Natural killer cell treated with Interleukin-12 subunit alpha and Interleukin-12 subunit beta and Interleukin-15 and Interleukin-18, amount 100 ng/mL, for 72 hours (primary cell): ENCODE measurements at regions not wholly inside any gene's neighbourhood (a gene's known extent, or its start where the extent isn't known, plus 50 kb on each side); places are given as distances from the start of the nearest gene placed in this dataset.

ENCODE experiments used
- ATAC-seq, 2 donors: fragments of 150-1000 bp; cut with Tn5 transposase in 1 of 2; sonication (Bioruptor Pico), chemical (Tn5 transposase) in 1 of 2; 2 replicates each; pipeline ENCODE4 v1.10.0; 2021
- DNase-seq: peaks from one replicate; pipeline ENCODE4 v3.0.0; 2022; ENCODE audit warnings: low spot score
- H3K27ac Mint-ChIP-seq, 2 donors: 1 replicate in 1 of 2; 2 replicates in 1 of 2; pipeline ENCODE4 v1.8.0; 2022; ENCODE audit warnings: mixed read lengths in 2 of 2, mild to moderate bottlenecking in 1 of 2, moderate library complexity in 1 of 2
- H3K27me3 Mint-ChIP-seq, 2 donors: 1 replicate in 1 of 2; 2 replicates in 1 of 2; pipeline ENCODE4 v1.8.0; 2022; ENCODE audit warnings: mixed read lengths in 2 of 2
- H3K36me3 Mint-ChIP-seq: one replicate; pipeline ENCODE4 v1.8.0; 2022; ENCODE audit warnings: mixed read lengths
- H3K4me1 Mint-ChIP-seq, 2 donors: 1 replicate in 1 of 2; 2 replicates in 1 of 2; pipeline ENCODE4 v1.8.0; 2022; ENCODE audit warnings: low read depth in 2 of 2, mixed read lengths in 2 of 2, mild to moderate bottlenecking in 1 of 2
- H3K4me3 Mint-ChIP-seq: one replicate; pipeline ENCODE4 v1.8.0; 2022; ENCODE audit warnings: mixed read lengths
- H3K9me3 Mint-ChIP-seq: 2 replicates; pipeline ENCODE4 v1.8.0; 2022; ENCODE audit warnings: mixed read lengths

DNA sequence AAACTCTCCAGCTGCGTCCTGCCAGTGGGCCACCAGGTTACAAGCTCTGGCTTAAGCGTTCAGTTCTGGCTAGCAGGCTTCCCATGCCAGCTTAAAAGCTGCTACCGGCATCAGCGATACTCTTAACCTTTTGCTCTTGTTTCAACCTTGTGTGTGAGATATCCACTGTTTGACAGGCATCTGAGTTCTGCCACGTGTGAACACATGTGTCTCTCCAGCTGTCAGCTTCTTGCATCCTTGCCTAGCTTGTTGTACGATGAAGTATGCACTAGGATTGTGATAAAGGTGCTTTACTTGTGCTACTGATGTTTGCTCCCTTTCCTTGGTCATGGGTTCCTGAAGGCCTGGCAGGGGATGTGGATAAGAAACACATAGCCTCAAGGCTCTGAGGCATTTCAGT, 201.6 kb downstream of the PRDM2 start:
- H3K27me3 Mint-ChIP-seq, result peaks cover 11 to 14% of the 10 kb centered on the region in 2 donors
- no peaks in the 10 kb centered on the region for H3K36me3 Mint-ChIP-seq
- H3K27ac Mint-ChIP-seq, result no peak overlapping the region
- ATAC-seq (no peak), DNase-seq (no peak)
- no peaks in the 10 kb centered on the region for H3K9me3 Mint-ChIP-seq
- H3K4me1 Mint-ChIP-seq, result no peaks in the 10 kb centered on the region
- no peak overlapping the region for H3K4me3 Mint-ChIP-seq

GRCh38 chr1:13908128-13908527, 208.1 kb downstream of the PRDM2 start:
- no peak for ATAC-seq
- no peaks in the 10 kb centered on the region for H3K36me3 Mint-ChIP-seq
- H3K4me3 Mint-ChIP-seq, result no peak overlapping the region
- no peak for DNase-seq
- H3K27me3 Mint-ChIP-seq, result peaks cover 13 to 14% of the 10 kb centered on the region in 2 donors
- H3K9me3 Mint-ChIP-seq, result no peaks in the 10 kb centered on the region
- H3K4me1 Mint-ChIP-seq, result no peaks in the 10 kb centered on the region
- no peak overlapping the region for H3K27ac Mint-ChIP-seq

DNA sequence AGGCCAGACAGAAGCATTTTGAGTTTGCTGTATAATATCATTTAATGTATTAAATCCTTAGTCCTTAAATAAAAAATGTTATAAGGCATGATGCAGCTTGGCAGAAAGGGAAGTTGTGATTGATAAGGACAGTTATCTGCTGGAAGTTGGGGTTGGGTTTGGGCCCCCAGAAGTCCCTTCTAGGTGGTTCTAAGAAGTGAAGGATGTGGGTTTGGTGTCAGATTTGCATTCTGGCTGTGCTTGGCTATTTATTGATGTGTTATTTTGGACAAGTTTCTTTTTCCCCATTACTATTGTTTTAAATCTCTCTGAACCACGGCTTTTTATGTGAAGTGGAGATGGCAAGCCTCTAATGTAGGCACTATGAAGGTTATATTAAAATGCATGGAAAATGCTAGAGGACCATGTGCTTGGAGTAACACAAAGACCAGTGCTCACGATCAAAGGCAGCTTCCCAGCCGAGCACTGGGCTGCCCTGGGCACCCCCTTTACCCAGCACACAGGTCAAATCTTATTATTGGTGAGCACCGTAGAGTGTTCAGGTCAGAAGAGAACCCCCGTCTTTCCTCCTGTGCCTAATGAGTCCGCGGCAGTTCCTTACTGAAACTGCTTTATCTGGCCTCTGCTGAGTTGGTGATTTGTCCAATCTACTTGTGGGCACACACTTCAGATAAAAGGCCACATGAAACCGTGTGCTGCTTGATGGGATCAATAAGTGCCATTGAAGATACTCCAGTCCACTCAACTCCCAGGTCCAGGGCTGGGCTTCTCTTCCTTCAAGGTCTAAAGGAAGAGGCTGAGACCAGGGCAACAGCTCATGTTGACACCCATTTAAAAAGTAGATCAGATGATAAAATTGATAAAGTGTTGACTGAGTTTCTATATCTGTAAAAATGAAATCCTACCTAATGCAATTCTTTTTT, 212.0 kb downstream of the PRDM2 start:
- no peak overlapping the region for H3K4me3 Mint-ChIP-seq
- no peaks in the 10 kb centered on the region for H3K36me3 Mint-ChIP-seq

GRCh38 chr1:13913396-13913795, 213.4 kb downstream of the PRDM2 start:
- Mint-ChIP-seq H3K27me3 (peaks cover 7 to 10% of the 10 kb centered on the region in 2 donors), H3K4me1 (no peaks in the 10 kb centered on the region), H3K36me3 (no peaks in the 10 kb centered on the region), H3K4me3 (no peak overlapping the region), H3K27ac (no peak overlapping the region), H3K9me3 (no peaks in the 10 kb centered on the region)
- no peak for ATAC-seq
- DNase-seq, result no peak

More for the DNA sequence above, 212.0 kb downstream of the PRDM2 start:
- Mint-ChIP-seq H3K4me1 (no peaks in the 10 kb centered on the region), H3K27ac (no peak overlapping the region), H3K27me3 (peaks cover 0 to 9% of the 10 kb centered on the region in 2 donors), H3K9me3 (no peaks in the 10 kb centered on the region)
- ATAC-seq (no peak), DNase-seq (no peak)

DNA sequence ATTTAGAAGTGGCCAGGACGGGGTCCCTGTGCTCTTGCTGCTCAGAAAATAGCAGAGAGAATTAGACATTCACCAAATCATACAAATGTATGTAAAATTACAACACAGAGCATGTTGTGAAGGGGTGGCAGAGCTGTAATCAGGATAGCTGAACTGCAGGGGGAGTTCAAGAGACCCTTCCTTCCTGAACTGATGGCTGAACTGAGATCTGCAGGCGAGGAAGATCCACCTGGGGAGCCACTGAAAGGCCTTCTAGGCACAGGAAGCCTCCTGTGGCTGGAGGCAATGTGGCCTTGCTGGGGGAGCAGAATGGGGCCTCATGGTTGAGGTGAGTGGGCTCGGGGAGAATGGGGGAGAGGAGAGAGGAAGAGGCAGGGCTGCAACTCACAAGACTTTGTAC, 216.5 kb downstream of the PRDM2 start:
- no peaks in the 10 kb centered on the region for H3K4me1 Mint-ChIP-seq

GRCh38 chr1:13917607-13918006, 217.6 kb downstream of the PRDM2 start:
- no peak for DNase-seq
- H3K4me3 Mint-ChIP-seq, result no peak overlapping the region
- no peak for ATAC-seq
- H3K4me1 Mint-ChIP-seq, result no peaks in the 10 kb centered on the region
- H3K9me3 Mint-ChIP-seq, result no peaks in the 10 kb centered on the region
- peaks cover 20 to 25% of the 10 kb centered on the region in 2 donors for H3K27me3 Mint-ChIP-seq
- no peak overlapping the region for H3K27ac Mint-ChIP-seq
- no peaks in the 10 kb centered on the region for H3K36me3 Mint-ChIP-seq

More for the DNA sequence above, 216.5 kb downstream of the PRDM2 start:
- ATAC-seq, result no peak
- Mint-ChIP-seq H3K27ac (no peak overlapping the region), H3K9me3 (no peaks in the 10 kb centered on the region), H3K36me3 (no peaks in the 10 kb centered on the region), H3K27me3 (peaks cover 20 to 25% of the 10 kb centered on the region in 2 donors), H3K4me3 (no peak overlapping the region)
- no peak for DNase-seq

DNA sequence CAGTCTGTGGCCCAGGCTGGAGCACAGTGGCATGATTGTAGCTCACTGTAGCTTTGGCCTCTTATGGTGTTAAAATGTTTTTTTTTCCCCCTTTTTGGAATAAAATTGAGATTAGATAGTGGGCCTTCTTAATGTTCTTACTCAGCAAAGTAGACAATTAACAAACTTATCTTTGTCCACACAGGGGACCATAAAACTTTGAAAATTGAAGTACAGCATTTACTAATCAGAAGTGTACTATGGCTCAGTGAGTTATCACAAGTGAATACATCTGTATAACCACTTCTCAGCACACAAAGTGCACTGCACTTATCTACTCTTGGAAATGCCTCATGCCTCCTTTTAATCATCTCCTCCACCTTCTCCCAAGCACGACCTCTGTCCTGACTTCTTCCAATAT, 218.9 kb downstream of the PRDM2 start:
- H3K27ac Mint-ChIP-seq, result no peak overlapping the region
- H3K36me3 Mint-ChIP-seq, result no peaks in the 10 kb centered on the region
- no peak overlapping the region for H3K4me3 Mint-ChIP-seq
- no peaks in the 10 kb centered on the region for H3K4me1 Mint-ChIP-seq
- H3K9me3 Mint-ChIP-seq, result no peaks in the 10 kb centered on the region
- no peak for ATAC-seq
- H3K27me3 Mint-ChIP-seq, result peaks cover 23 to 25% of the 10 kb centered on the region in 2 donors
- DNase-seq, result no peak

GRCh38 chr1:13921190-13921589, 221.2 kb downstream of the PRDM2 start:
- Mint-ChIP-seq H3K27ac (no peak overlapping the region), H3K4me3 (no peak overlapping the region), H3K4me1 (no peaks in the 10 kb centered on the region), H3K9me3 (no peaks in the 10 kb centered on the region), H3K36me3 (no peaks in the 10 kb centered on the region), H3K27me3 (peaks cover 31 to 39% of the 10 kb centered on the region in 2 donors)
- ATAC-seq (no peak), DNase-seq (no peak)

- DNase-seq (no peak), ATAC-seq (no peak)
- Mint-ChIP-seq H3K4me3 (no peak overlapping the region), H3K27ac (no peak overlapping the region), H3K36me3 (no peaks in the 10 kb centered on the region), H3K4me1 (no peaks in the 10 kb centered on the region), H3K9me3 (no peaks in the 10 kb centered on the region), H3K27me3 (peaks cover 31 to 39% of the 10 kb centered on the region in 2 donors)
Measured at GRCh38 chr1:13922466-13923110, 222.6 kb downstream of the PRDM2 start.

- peaks cover 14 to 28% of the 10 kb centered on the region in 2 donors for H3K27me3 Mint-ChIP-seq
- no peaks in the 10 kb centered on the region for H3K9me3 Mint-ChIP-seq
- H3K4me3 Mint-ChIP-seq, result no peak overlapping the region
- ATAC-seq (no peak), DNase-seq (no peak)
- no peak overlapping the region for H3K27ac Mint-ChIP-seq
- no peaks in the 10 kb centered on the region for H3K36me3 Mint-ChIP-seq
- no peaks in the 10 kb centered on the region for H3K4me1 Mint-ChIP-seq
Measured at GRCh38 chr1:13926556-13926955, 226.6 kb downstream of the PRDM2 start.

DNA sequence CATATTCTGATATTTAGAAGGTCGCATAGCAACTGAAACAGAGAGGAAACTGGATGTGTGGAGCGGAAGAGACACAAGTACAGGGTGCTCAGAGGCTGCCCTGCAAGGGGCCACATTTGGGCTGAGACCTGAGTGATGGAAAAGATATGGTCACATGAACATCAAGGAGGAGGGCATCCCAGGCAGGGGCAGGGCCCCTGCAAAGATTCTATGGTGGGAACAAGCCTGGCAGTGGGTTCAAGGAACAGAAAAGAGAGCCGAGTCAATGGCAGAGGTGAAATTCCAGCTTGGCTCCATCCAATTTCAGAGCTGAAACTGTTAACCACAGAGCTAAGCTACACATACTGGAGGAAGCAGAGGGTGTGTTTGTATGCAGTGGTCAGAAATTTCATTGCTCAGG, 227.7 kb downstream of the PRDM2 start:
- no peak overlapping the region for H3K27ac Mint-ChIP-seq
- no peak for ATAC-seq
- H3K9me3 Mint-ChIP-seq, result no peaks in the 10 kb centered on the region

DNA sequence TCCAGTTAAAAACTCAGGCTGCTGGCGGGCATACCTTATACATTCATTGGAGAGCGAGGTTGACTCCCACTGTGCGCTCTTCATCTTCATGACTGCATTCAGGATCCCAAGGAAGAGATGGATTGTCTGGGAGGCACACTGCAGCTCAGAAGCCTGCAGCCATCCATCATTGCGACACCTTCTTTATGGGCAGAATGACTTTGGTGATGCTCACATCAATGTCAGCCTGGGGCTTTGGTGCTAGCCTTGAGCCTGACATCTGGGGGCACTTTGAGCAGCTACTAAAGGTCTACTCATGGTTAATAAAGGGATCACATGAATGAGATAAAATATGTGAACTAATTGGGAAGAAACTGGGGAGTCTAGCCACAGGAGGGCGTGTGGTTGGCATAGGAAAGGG, 229.3 kb downstream of the PRDM2 start:
- ATAC-seq (no peak), DNase-seq (no peak)
- Mint-ChIP-seq H3K27ac (no peak overlapping the region), H3K4me1 (no peaks in the 10 kb centered on the region), H3K4me3 (no peak overlapping the region), H3K27me3 (peaks cover 14 to 25% of the 10 kb centered on the region in 2 donors), H3K9me3 (no peaks in the 10 kb centered on the region), H3K36me3 (no peaks in the 10 kb centered on the region)

More for the DNA sequence above, 227.7 kb downstream of the PRDM2 start:
- no peaks in the 10 kb centered on the region for H3K4me1 Mint-ChIP-seq
- no peaks in the 10 kb centered on the region for H3K36me3 Mint-ChIP-seq
- DNase-seq, result no peak
- peaks cover 14 to 28% of the 10 kb centered on the region in 2 donors for H3K27me3 Mint-ChIP-seq
- no peak overlapping the region for H3K4me3 Mint-ChIP-seq

- DNase-seq, result no peak
- H3K27ac Mint-ChIP-seq, result no peak overlapping the region
- H3K4me3 Mint-ChIP-seq, result no peak overlapping the region
- no peaks in the 10 kb centered on the region for H3K36me3 Mint-ChIP-seq
- no peaks in the 10 kb centered on the region for H3K4me1 Mint-ChIP-seq
- peaks cover 7 to 19% of the 10 kb centered on the region in 2 donors for H3K27me3 Mint-ChIP-seq
- no peaks in the 10 kb centered on the region for H3K9me3 Mint-ChIP-seq
- ATAC-seq, result no peak
Measured at GRCh38 chr1:13930151-13930550, 230.2 kb downstream of the PRDM2 start.

DNA sequence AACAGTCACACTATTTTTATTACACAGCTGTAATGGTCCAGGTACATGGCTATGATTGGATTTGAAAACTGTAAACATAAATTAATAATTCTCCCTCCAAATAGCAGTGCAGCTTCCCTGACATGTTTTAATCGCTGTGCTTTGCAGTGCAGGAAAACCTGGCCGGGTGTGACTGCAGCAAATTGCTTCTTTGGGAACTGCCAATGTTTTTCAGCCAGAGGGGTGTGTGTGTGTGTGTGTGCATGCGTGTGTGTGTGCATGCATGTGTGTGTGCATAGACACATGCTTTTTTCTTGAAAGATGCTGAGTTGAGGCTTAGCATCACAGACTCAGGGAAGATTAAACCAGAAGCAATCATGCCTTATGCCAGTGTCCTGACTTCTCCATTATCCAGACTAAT, 231.2 kb downstream of the PRDM2 start:
- ATAC-seq (no peak), DNase-seq (no peak)
- Mint-ChIP-seq H3K36me3 (no peaks in the 10 kb centered on the region), H3K27ac (no peak overlapping the region), H3K9me3 (no peaks in the 10 kb centered on the region), H3K4me3 (no peak overlapping the region), H3K27me3 (peaks cover 5 to 13% of the 10 kb centered on the region in 2 donors), H3K4me1 (no peaks in the 10 kb centered on the region)
